ENCODE measurements at regions not wholly inside any gene's neighbourhood (a gene's known extent, or its start where the extent isn't known, plus 50 kb on each side); places are given as distances from the start of the nearest gene placed in this dataset.

DNA sequence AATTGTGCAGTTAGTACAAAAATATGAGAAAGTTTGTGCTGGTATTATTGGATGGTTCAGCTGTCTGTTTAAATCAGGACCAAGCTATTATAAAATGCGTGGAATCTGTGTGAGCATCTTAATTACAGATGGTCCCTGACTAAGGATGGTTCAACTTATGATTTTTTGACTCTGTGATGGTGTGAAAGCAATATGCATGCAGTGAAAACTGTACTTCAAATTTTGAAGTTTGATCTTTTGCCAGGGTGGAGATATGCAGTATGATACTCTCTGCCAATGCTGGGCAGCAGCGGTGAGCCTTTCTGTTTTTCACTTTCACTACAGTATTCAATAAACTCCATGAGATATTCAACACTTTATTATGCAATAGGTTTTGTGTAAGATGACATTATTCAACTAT lies 189.3 kb downstream of the CHST1 start:
- H3K4me1 Mint-ChIP-seq = peaks cover 12% of the 10 kb centered on the region
- no peak overlapping the region for H3K27ac Mint-ChIP-seq
- H3K9me3 Mint-ChIP-seq = no peaks in the 10 kb centered on the region
- no peak for TF ChIP-seq CTCF (IDR thresholded peaks at IDR 0.05; ENCODE audit: unreplicated experiment in 3 of 3)
- H3K36me3 Mint-ChIP-seq (ENCODE audit: low read depth) = no peaks in the 10 kb centered on the region
- peaks cover 16% of the 10 kb centered on the region for H3K27me3 Mint-ChIP-seq (ENCODE audit: low read depth)
- H3K4me3 Mint-ChIP-seq = no peak overlapping the region

DNA sequence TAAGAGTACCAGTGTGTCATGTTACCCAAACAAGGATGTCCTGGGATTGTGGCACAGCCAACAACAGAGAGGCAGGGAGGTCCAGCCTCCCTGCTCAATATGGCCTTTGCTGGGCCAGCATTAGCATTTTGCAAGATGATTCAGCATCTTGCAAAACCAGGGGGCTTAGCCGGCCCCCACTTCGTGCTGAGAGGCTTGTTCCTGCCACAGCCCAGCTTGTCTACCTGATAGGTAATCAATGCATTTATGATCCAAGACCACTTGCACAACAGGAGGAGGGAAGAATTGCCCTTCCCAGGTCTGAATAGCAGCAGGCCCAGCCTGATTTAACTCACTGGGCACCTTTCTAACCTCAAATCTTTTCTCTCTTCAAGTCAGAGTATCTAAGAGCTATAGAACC lies 189.0 kb upstream of the SYT13 start:
- Mint-ChIP-seq H3K27me3 (ENCODE audit: low read depth) (peaks cover 13% of the 10 kb centered on the region), H3K27ac (no peak overlapping the region), H3K4me1 (peaks cover 20% of the 10 kb centered on the region), H3K4me3 (no peak overlapping the region), H3K9me3 (no peaks in the 10 kb centered on the region), H3K36me3 (ENCODE audit: low read depth) (no peaks in the 10 kb centered on the region)
- no peak for TF ChIP-seq CTCF (IDR thresholded peaks at IDR 0.05; ENCODE audit: unreplicated experiment in 3 of 3)

GRCh38 chr11:45473341-45473895 lies 187.3 kb upstream of the SYT13 start:
- no peaks in the 10 kb centered on the region for H3K9me3 Mint-ChIP-seq
- H3K4me3 Mint-ChIP-seq = no peak overlapping the region
- H3K36me3 Mint-ChIP-seq (ENCODE audit: low read depth) = no peaks in the 10 kb centered on the region
- peaks cover 32% of the 10 kb centered on the region for H3K4me1 Mint-ChIP-seq
- no peak for TF ChIP-seq CTCF (IDR thresholded peaks at IDR 0.05; ENCODE audit: unreplicated experiment in 3 of 3)
- H3K27ac Mint-ChIP-seq = peak overlapping the region; percentile 27 to 35 (median 27)
- H3K27me3 Mint-ChIP-seq (ENCODE audit: low read depth) = peaks cover 8% of the 10 kb centered on the region

DNA sequence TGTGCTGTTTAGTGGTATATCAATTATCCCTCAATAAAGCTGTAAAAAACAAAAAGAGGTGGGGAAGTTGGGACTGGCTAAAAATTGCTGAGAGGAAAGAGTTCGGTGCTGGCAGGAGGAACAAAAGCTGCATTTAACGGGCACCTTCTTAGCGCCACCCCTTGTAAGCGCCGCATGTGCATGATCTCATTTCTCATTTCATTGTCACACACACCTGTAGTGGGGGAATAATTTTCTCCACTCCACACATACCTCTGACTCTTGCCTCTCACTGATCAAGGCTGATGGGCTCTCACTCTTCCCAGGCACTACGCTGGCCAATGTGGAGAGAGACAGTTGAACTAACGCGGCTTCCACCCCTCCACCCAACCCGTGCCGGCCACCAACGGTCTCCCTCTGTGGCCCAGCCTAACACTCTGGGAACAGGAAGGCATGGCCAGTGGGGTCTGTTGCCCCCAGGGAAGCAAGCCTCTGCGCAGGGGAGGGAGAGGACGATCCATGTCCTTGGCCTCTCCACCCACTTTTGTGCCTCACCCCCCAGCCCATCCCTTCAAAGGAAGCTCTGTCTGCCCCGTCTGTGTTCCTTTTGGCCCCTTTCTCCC lies 186.7 kb upstream of the SYT13 start:
- Mint-ChIP-seq H3K4me3 (no peak overlapping the region), H3K4me1 (peaks cover 38% of the 10 kb centered on the region), H3K27ac (peak overlapping the region in 2 of 3 experiments; percentile 27 to 34), H3K27me3 (ENCODE audit: low read depth) (peaks cover 4% of the 10 kb centered on the region), H3K36me3 (ENCODE audit: low read depth) (no peaks in the 10 kb centered on the region), H3K9me3 (no peaks in the 10 kb centered on the region)
- TF ChIP-seq CTCF (IDR thresholded peaks at IDR 0.05; ENCODE audit: unreplicated experiment in 3 of 3) = no peak

DNA sequence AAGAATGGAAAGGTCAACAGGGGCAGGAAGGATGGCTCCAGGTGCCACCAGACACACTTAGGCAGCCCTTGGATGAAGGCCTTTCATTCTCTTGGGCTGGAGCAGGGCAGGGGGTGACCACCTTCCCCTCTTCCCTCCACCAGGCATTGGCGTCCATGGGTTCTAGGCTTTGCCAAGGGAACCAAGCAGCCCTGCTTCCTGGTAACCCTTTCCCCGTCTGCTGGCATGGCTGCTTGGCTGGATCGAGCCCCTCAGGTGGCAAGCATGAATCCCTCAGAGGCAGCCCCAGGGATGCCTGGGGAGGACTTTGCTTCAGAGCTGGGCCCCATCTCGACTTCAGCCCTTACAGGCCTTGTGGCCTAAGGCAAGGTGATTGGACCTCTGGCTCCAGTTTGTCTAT lies 185.1 kb upstream of the SYT13 start:
- Mint-ChIP-seq H3K36me3 (ENCODE audit: low read depth) (no peaks in the 10 kb centered on the region), H3K4me3 (no peak overlapping the region), H3K4me1 (peaks cover 39% of the 10 kb centered on the region), H3K9me3 (no peaks in the 10 kb centered on the region), H3K27me3 (ENCODE audit: low read depth) (no peaks in the 10 kb centered on the region), H3K27ac (peak overlapping the region in 1 of 3 experiments; percentile 66)
- no peak for TF ChIP-seq CTCF (IDR thresholded peaks at IDR 0.05; ENCODE audit: unreplicated experiment in 3 of 3)

DNA sequence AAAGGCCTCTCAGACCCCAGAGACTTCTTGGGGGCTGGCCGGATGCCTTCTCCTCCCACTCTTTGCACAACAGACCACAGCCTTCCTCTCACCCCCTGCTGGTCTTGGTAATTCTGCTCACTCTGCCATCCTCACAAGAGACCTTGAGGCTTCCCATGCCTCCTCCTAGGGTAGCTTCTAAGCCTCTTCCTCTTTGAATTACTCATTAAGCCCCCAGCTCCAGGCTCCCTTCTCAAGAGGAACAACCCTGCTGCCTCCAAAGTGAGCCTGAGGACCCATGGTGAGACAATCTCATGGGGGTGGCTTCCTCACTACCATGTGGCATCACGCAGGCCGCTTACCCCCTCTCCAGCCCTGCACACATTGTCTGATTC lies 184.6 kb upstream of the SYT13 start:
- Mint-ChIP-seq H3K9me3 (no peaks in the 10 kb centered on the region), H3K36me3 (ENCODE audit: low read depth) (no peaks in the 10 kb centered on the region), H3K27ac (peak overlapping the region in 2 of 3 experiments; percentile 66 to 77), H3K4me3 (no peak overlapping the region), H3K27me3 (ENCODE audit: low read depth) (no peaks in the 10 kb centered on the region), H3K4me1 (peaks cover 39% of the 10 kb centered on the region)
- TF ChIP-seq CTCF (IDR thresholded peaks at IDR 0.05; ENCODE audit: unreplicated experiment in 3 of 3) = no peak
